Upper lobe of left lung (tissue), 4 donors: ENCODE measurements at regions not wholly inside any gene's neighbourhood (a gene's known extent, or its start where the extent isn't known, plus 50 kb on each side); places are given as distances from the start of the nearest gene placed in this dataset.

Experiments
- CTCF ChIP-seq, 6 experiments: fragments of 450-650 bp in 4 of 6; fragments of 200-600 bp in 2 of 6; sonication (generic) in 2 of 6; IDR thresholded peaks; one replicate each; pipeline ENCODE4 v1.5.1; 2016 to 2019; ENCODE audit warnings: antibody characterized with exemption in 6 of 6
- POLR2A ChIP-seq, 4 donors: fragments of 450-650 bp; IDR thresholded peaks; one replicate each; pipeline ENCODE4 v1.5.1; 2016 to 2017; ENCODE audit warnings: antibody characterized with exemption in 4 of 4, mild to moderate bottlenecking in 2 of 4

- TF ChIP-seq CTCF (IDR thresholded peaks at IDR 0.05) (no peak), POLR2A (IDR thresholded peaks at IDR 0.05) (no peak)
Observed at GRCh38 chr4:45410701-45411210, 684.4 kb upstream of the GNPDA2 start.
